SU-DHL-6 (cell line): ENCODE measurements at regions not wholly inside any gene's neighbourhood (a gene's known extent, or its start where the extent isn't known, plus 50 kb on each side); places are given as distances from the start of the nearest gene placed in this dataset.

ENCODE experiments used
- H2AFZ ChIP-seq: fragments of 200-600 bp; sonication (generic); 2 replicates; pipeline ENCODE4 v1.6.1; 2014; ENCODE audit warnings: low read depth, mild to moderate bottlenecking, moderate library complexity, mixed read lengths, antibody characterized with exemption, low read length; ENCODE audit not compliant: severe bottlenecking
- H3F3A ChIP-seq: fragments of 200-600 bp; shearing (Covaris generic); 2 replicates; pipeline ENCODE4 v1.6.0; 2016; ENCODE audit warnings: antibody characterized with exemption, mild to moderate bottlenecking; ENCODE audit not compliant: insufficient read depth
- H3K27ac ChIP-seq: fragments of 200-600 bp; sonication (generic); 2 replicates; pipeline ENCODE4 v1.5.1; 2016; ENCODE audit warnings: low read depth, mild to moderate bottlenecking, low read length, moderate library complexity, mixed read lengths
- H3K27me3 ChIP-seq: fragments of 200-600 bp; sonication (generic), shearing (Covaris generic); 2 replicates; pipeline ENCODE4 v1.6.0; 2014; ENCODE audit warnings: mild to moderate bottlenecking, low read length
- H3K36me3 ChIP-seq: fragments of 200-600 bp; sonication (generic); 2 replicates; pipeline ENCODE4 v1.6.1; 2014; ENCODE audit warnings: mild to moderate bottlenecking, low read length, mixed read lengths
- H3K4me2 ChIP-seq: fragments of 300-600, 200-600 bp; shearing (Covaris generic), sonication (generic); 2 replicates; pipeline ENCODE4 v1.6.0; 2014; ENCODE audit warnings: low read length, low read depth, mild to moderate bottlenecking; ENCODE audit not compliant: poor library complexity, severe bottlenecking
- H3K4me3 ChIP-seq: fragments of 200-600 bp; sonication (generic); 2 replicates; pipeline ENCODE4 v1.5.1; 2014; ENCODE audit warnings: antibody characterized with exemption, low read length, mild to moderate bottlenecking, mixed read lengths; ENCODE audit not compliant: insufficient read depth, poor library complexity, severe bottlenecking
- H3K79me2 ChIP-seq: fragments of 200-600 bp; sonication (generic); 2 replicates; pipeline ENCODE4 v1.6.1; 2014; ENCODE audit warnings: mild to moderate bottlenecking, low read length, moderate library complexity; ENCODE audit not compliant: insufficient read depth
- H3K9ac ChIP-seq: fragments of 200-600 bp; sonication (generic); 2 replicates; pipeline ENCODE4 v1.7.0; 2014; ENCODE audit warnings: mild to moderate bottlenecking, low read length
- H3K9me2 ChIP-seq: fragments of 200-600 bp; sonication (generic); replicated peaks from 2 replicates; pipeline ENCODE4 v1.6.1; 2014; ENCODE audit warnings: low read length; ENCODE audit not compliant: insufficient read depth
- H3K9me3 ChIP-seq: fragments of 200-600 bp; sonication (generic); 2 replicates; pipeline ENCODE4 v1.6.1; 2014; ENCODE audit warnings: low read length, mixed read lengths; ENCODE audit not compliant: insufficient read depth
- H4K20me1 ChIP-seq: fragments of 200-600 bp; sonication (generic); 2 replicates; pipeline ENCODE4 v1.6.1; 2014; ENCODE audit warnings: low read depth, mild to moderate bottlenecking, antibody characterized with exemption, low read length, moderate library complexity, mixed read lengths
- CTCF ChIP-seq: fragments of 200-600 bp; sonication (generic); IDR thresholded peaks from one replicate; pipeline ENCODE4 v1.5.1; 2017; ENCODE audit warnings: antibody characterized with exemption, mild to moderate bottlenecking, low read length, moderate library complexity; ENCODE audit not compliant: insufficient read depth, poor library complexity, severe bottlenecking
- EZH2phosphoT487 ChIP-seq: fragments of 200-600 bp; sonication (generic), shearing (Covaris generic); conservative IDR thresholded peaks from 2 replicates; pipeline ENCODE4 v1.6.1; 2018; ENCODE audit warnings: mild to moderate bottlenecking, antibody characterized with exemption, low read length, moderate library complexity, mixed read lengths

- Histone ChIP-seq H3K9me3 (no peaks in the 10 kb centered on the region), H3K36me3 (no peaks in the 10 kb centered on the region), H3F3A (no peaks in the 10 kb centered on the region), H3K27me3 (no peaks in the 10 kb centered on the region), H2AFZ (no peak overlapping the region), H4K20me1 (no peaks in the 10 kb centered on the region), H3K4me3 (no peak overlapping the region), H3K4me2 (no peak overlapping the region), H3K9ac (no peak overlapping the region), H3K79me2 (no peaks in the 10 kb centered on the region), H3K27ac (no peak overlapping the region), H3K9me2 (no peaks in the 10 kb centered on the region)
- TF ChIP-seq CTCF (no peak), EZH2phosphoT487 (no peak)
Observed at GRCh38 chr19:57016076-57016475, 103.7 kb upstream of the USP29 start.

- Histone ChIP-seq H3K79me2 (no peaks in the 10 kb centered on the region), H3K27ac (no peak overlapping the region), H3K4me3 (no peak overlapping the region), H3F3A (no peaks in the 10 kb centered on the region), H3K9me3 (no peaks in the 10 kb centered on the region), H2AFZ (no peak overlapping the region), H3K27me3 (no peaks in the 10 kb centered on the region), H3K4me2 (no peak overlapping the region), H4K20me1 (no peaks in the 10 kb centered on the region), H3K9ac (no peak overlapping the region), H3K9me2 (no peaks in the 10 kb centered on the region), H3K36me3 (no peaks in the 10 kb centered on the region)
- TF ChIP-seq EZH2phosphoT487: no peak
- TF ChIP-seq CTCF: no peak
Observed at GRCh38 chr19:57016491-57016890, 103.3 kb upstream of the USP29 start.

- Histone ChIP-seq H3K36me3 (no peaks in the 10 kb centered on the region), H4K20me1 (no peaks in the 10 kb centered on the region), H3K4me3 (no peak overlapping the region), H3K9ac (no peak overlapping the region), H3K27ac (no peak overlapping the region), H2AFZ (no peak overlapping the region), H3K9me3 (no peaks in the 10 kb centered on the region), H3K27me3 (no peaks in the 10 kb centered on the region), H3K9me2 (no peaks in the 10 kb centered on the region), H3K4me2 (no peak overlapping the region), H3K79me2 (no peaks in the 10 kb centered on the region), H3F3A (no peaks in the 10 kb centered on the region)
- TF ChIP-seq EZH2phosphoT487: no peak
- TF ChIP-seq CTCF: no peak
Observed at GRCh38 chr19:57025491-57025890, 94.3 kb upstream of the USP29 start.

- Histone ChIP-seq H3K4me2 (no peak overlapping the region), H3K27ac (no peak overlapping the region), H3F3A (no peaks in the 10 kb centered on the region), H3K4me3 (no peak overlapping the region), H3K79me2 (no peaks in the 10 kb centered on the region), H4K20me1 (no peaks in the 10 kb centered on the region), H3K9me3 (no peaks in the 10 kb centered on the region), H3K27me3 (no peaks in the 10 kb centered on the region), H2AFZ (no peak overlapping the region), H3K9ac (no peak overlapping the region), H3K36me3 (no peaks in the 10 kb centered on the region), H3K9me2 (no peaks in the 10 kb centered on the region)
- TF ChIP-seq EZH2phosphoT487 (no peak), CTCF (no peak)
Observed at GRCh38 chr19:57026476-57026875, 93.3 kb upstream of the USP29 start.
